ENCODE measurements at regions not wholly inside any gene's neighbourhood (a gene's known extent, or its start where the extent isn't known, plus 50 kb on each side); places are given as distances from the start of the nearest gene placed in this dataset.

- H3K27me3 ChIP-seq (ENCODE audit: control insufficient read depth in 1 of 2, insufficient read depth in 2 of 2, low read length in 2 of 2), result peaks cover 0 to 5% of the 10 kb centered on the region in 2 donors
- H3K36me3 ChIP-seq (ENCODE audit: control insufficient read depth in 1 of 2, insufficient read depth in 2 of 2, low read length in 2 of 2), result no peaks in the 10 kb centered on the region
- peaks cover 7 to 9% of the 10 kb centered on the region in 2 donors for H3K4me1 ChIP-seq (ENCODE audit: control insufficient read depth in 1 of 2, insufficient read depth in 2 of 2, low read length in 2 of 2)
- no peak overlapping the region for H3K4me3 ChIP-seq (ENCODE audit: low read depth in 1 of 2, low read length in 2 of 2)
- no peaks in the 10 kb centered on the region for H3K9me3 ChIP-seq (ENCODE audit: control insufficient read depth in 1 of 2, low read length in 2 of 2)
- H3K27ac ChIP-seq (ENCODE audit: low read depth, low read length), result no peak overlapping the region
- no peak overlapping the region for H3K9ac ChIP-seq (ENCODE audit: low read depth in 1 of 2, low read length in 2 of 2)
Measured at GRCh38 chr1:55425310-55425930, 210.3 kb upstream of the USP24 start.

GRCh38 chr1:55423376-55423775, 208.2 kb upstream of the USP24 start:
- Histone ChIP-seq H3K27me3 (ENCODE audit: control insufficient read depth in 1 of 2, insufficient read depth in 2 of 2, low read length in 2 of 2) (peaks cover 0 to 5% of the 10 kb centered on the region in 2 donors), H3K9me3 (ENCODE audit: control insufficient read depth in 1 of 2, low read length in 2 of 2) (no peaks in the 10 kb centered on the region), H3K4me3 (ENCODE audit: low read depth in 1 of 2, low read length in 2 of 2) (no peak overlapping the region), H3K36me3 (ENCODE audit: control insufficient read depth in 1 of 2, insufficient read depth in 2 of 2, low read length in 2 of 2) (no peaks in the 10 kb centered on the region), H3K9ac (ENCODE audit: low read depth in 1 of 2, low read length in 2 of 2) (no peak overlapping the region), H3K27ac (ENCODE audit: low read depth, low read length) (no peak overlapping the region), H3K4me1 (ENCODE audit: control insufficient read depth in 1 of 2, insufficient read depth in 2 of 2, low read length in 2 of 2) (peaks cover 0 to 5% of the 10 kb centered on the region in 2 donors)

GRCh38 chr1:55420929-55421716, 206.0 kb upstream of the USP24 start:
- Histone ChIP-seq H3K9me3 (ENCODE audit: control insufficient read depth in 1 of 2, low read length in 2 of 2) (no peaks in the 10 kb centered on the region), H3K4me1 (ENCODE audit: control insufficient read depth in 1 of 2, insufficient read depth in 2 of 2, low read length in 2 of 2) (peaks cover 0 to 2% of the 10 kb centered on the region in 2 donors), H3K27me3 (ENCODE audit: control insufficient read depth in 1 of 2, insufficient read depth in 2 of 2, low read length in 2 of 2) (peaks cover 0 to 1% of the 10 kb centered on the region in 2 donors), H3K9ac (ENCODE audit: low read depth in 1 of 2, low read length in 2 of 2) (no peak overlapping the region), H3K27ac (ENCODE audit: low read depth, low read length) (no peak overlapping the region), H3K36me3 (ENCODE audit: control insufficient read depth in 1 of 2, insufficient read depth in 2 of 2, low read length in 2 of 2) (no peaks in the 10 kb centered on the region), H3K4me3 (ENCODE audit: low read depth in 1 of 2, low read length in 2 of 2) (no peak overlapping the region)

- H3K4me3 ChIP-seq (ENCODE audit: low read depth in 1 of 2, low read length in 2 of 2), result no peak overlapping the region
- no peaks in the 10 kb centered on the region for H3K27me3 ChIP-seq (ENCODE audit: control insufficient read depth in 1 of 2, insufficient read depth in 2 of 2, low read length in 2 of 2)
- no peak overlapping the region for H3K27ac ChIP-seq (ENCODE audit: low read depth, low read length)
- H3K9ac ChIP-seq (ENCODE audit: low read depth in 1 of 2, low read length in 2 of 2), result no peak overlapping the region
- no peaks in the 10 kb centered on the region for H3K4me1 ChIP-seq (ENCODE audit: control insufficient read depth in 1 of 2, insufficient read depth in 2 of 2, low read length in 2 of 2)
- H3K36me3 ChIP-seq (ENCODE audit: control insufficient read depth in 1 of 2, insufficient read depth in 2 of 2, low read length in 2 of 2), result no peaks in the 10 kb centered on the region
- H3K9me3 ChIP-seq (ENCODE audit: control insufficient read depth in 1 of 2, low read length in 2 of 2), result no peaks in the 10 kb centered on the region
Measured at GRCh38 chr1:55420026-55420425, 204.9 kb upstream of the USP24 start.

GRCh38 chr1:55418208-55419000, 203.2 kb upstream of the USP24 start:
- Histone ChIP-seq H3K27me3 (ENCODE audit: control insufficient read depth in 1 of 2, insufficient read depth in 2 of 2, low read length in 2 of 2) (no peaks in the 10 kb centered on the region), H3K36me3 (ENCODE audit: control insufficient read depth in 1 of 2, insufficient read depth in 2 of 2, low read length in 2 of 2) (no peaks in the 10 kb centered on the region), H3K4me1 (ENCODE audit: control insufficient read depth in 1 of 2, insufficient read depth in 2 of 2, low read length in 2 of 2) (no peaks in the 10 kb centered on the region), H3K9ac (ENCODE audit: low read depth in 1 of 2, low read length in 2 of 2) (no peak overlapping the region), H3K4me3 (ENCODE audit: low read depth in 1 of 2, low read length in 2 of 2) (no peak overlapping the region), H3K27ac (ENCODE audit: low read depth, low read length) (no peak overlapping the region), H3K9me3 (ENCODE audit: control insufficient read depth in 1 of 2, low read length in 2 of 2) (no peaks in the 10 kb centered on the region)

- H3K4me3 ChIP-seq (ENCODE audit: low read depth in 1 of 2, low read length in 2 of 2), result no peak overlapping the region
- no peaks in the 10 kb centered on the region for H3K36me3 ChIP-seq (ENCODE audit: control insufficient read depth in 1 of 2, insufficient read depth in 2 of 2, low read length in 2 of 2)
- no peaks in the 10 kb centered on the region for H3K27me3 ChIP-seq (ENCODE audit: control insufficient read depth in 1 of 2, insufficient read depth in 2 of 2, low read length in 2 of 2)
- no peak overlapping the region for H3K27ac ChIP-seq (ENCODE audit: low read depth, low read length)
- H3K9ac ChIP-seq (ENCODE audit: low read depth in 1 of 2, low read length in 2 of 2), result no peak overlapping the region
- no peaks in the 10 kb centered on the region for H3K4me1 ChIP-seq (ENCODE audit: control insufficient read depth in 1 of 2, insufficient read depth in 2 of 2, low read length in 2 of 2)
- H3K9me3 ChIP-seq (ENCODE audit: control insufficient read depth in 1 of 2, low read length in 2 of 2), result no peaks in the 10 kb centered on the region
Measured at GRCh38 chr1:55416164-55416842, 201.1 kb upstream of the USP24 start.

- no peak overlapping the region for H3K9ac ChIP-seq (ENCODE audit: low read depth in 1 of 2, low read length in 2 of 2)
- H3K9me3 ChIP-seq (ENCODE audit: control insufficient read depth in 1 of 2, low read length in 2 of 2), result no peaks in the 10 kb centered on the region
- no peaks in the 10 kb centered on the region for H3K27me3 ChIP-seq (ENCODE audit: control insufficient read depth in 1 of 2, insufficient read depth in 2 of 2, low read length in 2 of 2)
- no peaks in the 10 kb centered on the region for H3K4me1 ChIP-seq (ENCODE audit: control insufficient read depth in 1 of 2, insufficient read depth in 2 of 2, low read length in 2 of 2)
- no peak overlapping the region for H3K27ac ChIP-seq (ENCODE audit: low read depth, low read length)
- no peaks in the 10 kb centered on the region for H3K36me3 ChIP-seq (ENCODE audit: control insufficient read depth in 1 of 2, insufficient read depth in 2 of 2, low read length in 2 of 2)
- no peak overlapping the region for H3K4me3 ChIP-seq (ENCODE audit: low read depth in 1 of 2, low read length in 2 of 2)
Measured at GRCh38 chr1:55413286-55413685, 198.1 kb upstream of the USP24 start.

- Histone ChIP-seq H3K4me1 (ENCODE audit: control insufficient read depth in 1 of 2, insufficient read depth in 2 of 2, low read length in 2 of 2) (no peaks in the 10 kb centered on the region), H3K36me3 (ENCODE audit: control insufficient read depth in 1 of 2, insufficient read depth in 2 of 2, low read length in 2 of 2) (no peaks in the 10 kb centered on the region), H3K9ac (ENCODE audit: low read depth in 1 of 2, low read length in 2 of 2) (no peak overlapping the region), H3K4me3 (ENCODE audit: low read depth in 1 of 2, low read length in 2 of 2) (no peak overlapping the region), H3K9me3 (ENCODE audit: control insufficient read depth in 1 of 2, low read length in 2 of 2) (no peaks in the 10 kb centered on the region), H3K27ac (ENCODE audit: low read depth, low read length) (no peak overlapping the region), H3K27me3 (ENCODE audit: control insufficient read depth in 1 of 2, insufficient read depth in 2 of 2, low read length in 2 of 2) (no peaks in the 10 kb centered on the region)
Measured at GRCh38 chr1:55412060-55412459, 196.9 kb upstream of the USP24 start.

GRCh38 chr1:55402671-55403464, 187.7 kb upstream of the USP24 start:
- Histone ChIP-seq H3K9me3 (ENCODE audit: control insufficient read depth in 1 of 2, low read length in 2 of 2) (no peaks in the 10 kb centered on the region), H3K4me1 (ENCODE audit: control insufficient read depth in 1 of 2, insufficient read depth in 2 of 2, low read length in 2 of 2) (no peaks in the 10 kb centered on the region), H3K36me3 (ENCODE audit: control insufficient read depth in 1 of 2, insufficient read depth in 2 of 2, low read length in 2 of 2) (no peaks in the 10 kb centered on the region), H3K27ac (ENCODE audit: low read depth, low read length) (no peak overlapping the region), H3K9ac (ENCODE audit: low read depth in 1 of 2, low read length in 2 of 2) (no peak overlapping the region), H3K27me3 (ENCODE audit: control insufficient read depth in 1 of 2, insufficient read depth in 2 of 2, low read length in 2 of 2) (peaks cover 0 to 4% of the 10 kb centered on the region in 2 donors), H3K4me3 (ENCODE audit: low read depth in 1 of 2, low read length in 2 of 2) (no peak overlapping the region)
